Inferior parietal cortex (tissue), 1 donor: ENCODE measurements at regions not wholly inside any gene's neighbourhood (a gene's known extent, or its start where the extent isn't known, plus 50 kb on each side); places are given as distances from the start of the nearest gene placed in this dataset.
"Not testable (repeated sequence)": the region's sequence is repeated elsewhere in the genome, so short reads cannot be mapped to it uniquely, and the experiment has no call there.

ENCODE experiments used
- DNase-seq: peaks from one replicate; pipeline ENCODE4 v3.0.0-alpha.2; 2016; ENCODE audit errors: extremely low spot score

DNA sequence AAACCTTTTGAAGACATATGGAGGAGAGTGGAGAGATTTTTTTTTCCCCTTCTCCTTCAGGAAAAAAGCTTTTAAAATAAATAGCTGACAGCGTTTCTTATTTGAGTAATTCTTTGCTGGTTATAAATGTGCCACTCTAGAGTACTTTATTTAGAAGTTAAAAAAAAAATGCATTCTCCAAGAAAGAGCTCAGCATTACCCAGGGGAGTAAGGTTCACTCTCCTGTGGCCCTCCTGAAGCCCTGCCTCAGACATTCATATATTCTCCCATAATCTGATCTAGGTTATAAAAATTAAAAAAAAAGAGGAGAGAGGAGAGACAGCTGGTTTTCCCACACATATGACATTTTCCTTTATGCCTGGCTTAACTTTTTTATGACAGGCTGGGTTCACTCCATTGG lies 545.2 kb upstream of the CADM1 start:
- DNase-seq: no peak

DNA sequence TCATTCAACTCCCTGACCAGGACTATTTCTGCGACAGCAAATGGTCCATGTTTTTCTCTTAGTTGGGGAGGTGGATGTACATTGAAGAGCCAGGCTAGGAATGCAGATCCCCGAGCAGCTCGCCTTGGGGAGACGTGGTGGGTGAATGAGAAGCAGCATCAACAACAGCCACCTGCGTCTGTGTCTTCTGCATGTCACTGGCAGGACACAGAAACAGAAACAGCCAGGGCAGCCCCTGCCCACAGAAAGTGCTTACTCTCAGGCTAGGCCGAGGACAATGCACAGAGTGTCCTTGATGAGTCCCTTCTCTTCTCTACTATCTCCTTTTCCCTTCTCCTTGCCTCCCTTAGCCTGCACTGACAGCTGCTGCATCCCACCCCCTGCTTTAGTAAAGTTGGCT lies 541.9 kb upstream of the CADM1 start:
- no peak for DNase-seq

DNA sequence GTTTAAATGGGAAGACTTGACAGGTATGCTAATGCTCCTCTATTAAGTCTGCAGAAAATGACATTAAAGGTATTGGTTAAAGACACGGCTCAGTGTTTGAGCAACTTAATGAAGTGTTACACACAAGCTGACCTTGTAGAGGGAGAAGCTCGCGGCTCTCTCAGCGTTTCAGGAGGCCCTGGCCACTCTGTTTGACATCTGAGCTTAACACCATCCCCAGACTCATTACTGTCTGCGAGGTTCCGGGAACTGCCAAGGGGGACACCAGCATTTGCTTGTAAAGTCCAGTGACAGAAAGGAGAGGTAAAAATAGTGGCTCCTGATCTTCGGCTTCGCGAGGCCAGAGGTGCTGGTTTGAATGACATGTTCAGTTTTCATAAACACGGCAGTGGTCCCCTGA lies 540.7 kb upstream of the CADM1 start:
- no peak for DNase-seq

DNA sequence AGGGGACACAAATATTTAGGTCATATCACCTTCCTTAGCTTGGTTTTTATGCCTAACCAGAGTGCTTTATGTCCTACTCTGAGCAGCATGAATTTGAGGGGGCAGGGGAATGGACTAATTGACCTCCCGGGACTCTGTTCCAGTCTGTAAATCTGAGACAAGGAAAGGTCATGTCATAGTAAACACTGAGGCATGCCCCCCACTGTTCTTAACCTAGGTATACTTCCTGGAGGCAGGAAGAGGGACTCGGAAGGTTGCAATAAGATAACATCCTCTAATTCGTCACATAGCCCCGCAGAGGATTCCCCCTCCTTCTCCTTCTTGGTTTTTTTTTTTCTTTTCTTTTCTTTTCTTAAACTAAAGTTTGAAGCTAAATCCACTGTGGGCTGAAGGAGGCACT lies 540.3 kb upstream of the CADM1 start:
- no peak for DNase-seq

DNA sequence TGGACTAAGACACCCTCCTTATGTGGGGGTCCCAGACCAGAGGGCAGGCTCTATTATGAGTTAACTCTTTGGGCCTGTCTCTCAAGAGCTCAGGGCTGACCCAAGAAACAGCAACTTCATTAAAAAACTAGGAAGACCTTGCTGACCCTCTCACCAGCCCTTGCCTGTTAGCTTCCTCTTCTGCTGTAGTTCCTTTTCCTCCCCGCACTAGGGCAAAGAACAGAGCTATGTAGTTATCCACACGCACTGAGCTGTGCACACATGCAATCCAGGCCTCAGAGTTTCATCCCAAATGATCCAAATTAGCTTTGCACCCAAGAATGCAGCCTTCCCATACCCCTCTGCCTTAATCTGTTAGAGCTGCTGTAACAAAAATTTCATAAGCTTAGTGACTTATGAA lies 539.6 kb upstream of the CADM1 start:
- no peak for DNase-seq

DNA sequence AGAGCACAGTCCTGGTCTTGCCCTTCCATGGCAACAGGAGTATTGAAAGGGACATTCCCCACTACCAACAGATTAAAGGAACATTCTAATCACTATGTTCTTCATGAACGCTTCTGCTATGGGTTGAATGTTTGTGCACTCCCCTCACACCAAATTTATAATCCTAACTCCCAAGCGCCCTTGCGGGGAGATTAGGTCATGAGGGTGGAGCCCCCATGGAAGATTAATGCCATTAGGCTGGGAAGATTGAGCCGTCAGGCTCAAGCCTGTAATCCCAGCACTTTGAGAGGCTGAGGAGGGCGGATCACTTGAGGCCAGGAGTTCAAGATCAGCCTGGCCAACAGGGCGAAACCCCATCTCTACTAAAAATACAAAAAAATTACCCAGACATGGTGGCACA lies 538.8 kb upstream of the CADM1 start:
- DNase-seq: not testable (repeated sequence)

DNA sequence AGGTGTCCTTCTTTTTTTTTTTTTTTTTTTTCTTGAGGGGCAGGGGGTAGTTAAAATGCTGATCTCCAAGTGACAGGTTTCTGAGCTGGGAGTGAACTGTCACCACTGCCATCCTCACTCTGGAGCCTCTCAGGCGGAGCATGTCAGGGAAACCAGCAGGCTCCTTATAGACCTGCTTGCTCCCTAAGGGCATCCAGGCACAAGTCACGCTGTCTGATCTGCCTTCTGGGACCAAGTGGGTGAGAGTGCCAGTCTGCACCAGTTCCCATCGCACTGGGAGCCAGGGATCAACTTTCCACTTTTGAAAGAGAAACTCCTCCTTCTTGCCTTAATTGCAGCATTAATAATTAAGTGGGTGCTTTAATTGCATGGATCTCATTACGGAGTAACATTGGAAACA lies 537.9 kb upstream of the CADM1 start:
- no peak for DNase-seq

DNA sequence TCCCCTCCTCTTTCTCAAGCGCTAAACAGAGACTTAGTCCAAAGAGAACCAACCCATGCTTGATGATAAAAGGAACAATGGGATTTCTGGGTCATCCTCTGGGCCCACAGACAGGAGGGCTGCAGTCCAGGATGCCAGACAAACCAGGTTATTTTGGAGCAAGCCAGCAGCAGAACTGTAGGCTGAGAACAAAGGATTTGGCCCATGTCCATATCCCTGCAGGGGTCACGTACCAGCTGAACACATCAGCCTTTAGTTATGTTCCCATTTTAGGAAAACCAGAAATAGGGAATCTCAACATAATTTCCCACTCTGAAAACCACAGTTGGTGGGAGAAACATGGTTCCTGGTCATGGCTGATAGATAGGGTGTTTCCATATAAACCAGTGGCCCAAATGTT lies 533.6 kb upstream of the CADM1 start:
- no peak for DNase-seq

DNA sequence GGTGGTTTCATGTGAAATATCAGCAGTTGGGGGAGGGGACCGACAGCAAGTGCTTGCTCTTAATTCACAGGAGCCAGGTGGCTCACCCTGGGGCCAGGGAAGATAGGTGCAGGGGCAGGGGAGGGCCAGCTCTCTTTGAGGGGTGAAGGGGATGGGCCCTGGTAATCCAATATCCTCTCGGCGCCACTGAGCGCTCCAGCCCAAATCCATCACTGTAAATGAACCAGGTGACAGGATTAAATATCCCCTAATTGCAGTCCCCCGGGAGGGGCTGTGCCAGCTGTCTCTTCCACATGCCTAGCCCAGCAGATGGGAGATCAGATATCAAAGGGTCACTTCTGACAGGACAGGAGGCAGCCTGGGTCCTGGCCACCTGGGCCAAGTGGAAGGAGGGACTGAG lies 531.8 kb upstream of the CADM1 start:
- no peak for DNase-seq

DNA sequence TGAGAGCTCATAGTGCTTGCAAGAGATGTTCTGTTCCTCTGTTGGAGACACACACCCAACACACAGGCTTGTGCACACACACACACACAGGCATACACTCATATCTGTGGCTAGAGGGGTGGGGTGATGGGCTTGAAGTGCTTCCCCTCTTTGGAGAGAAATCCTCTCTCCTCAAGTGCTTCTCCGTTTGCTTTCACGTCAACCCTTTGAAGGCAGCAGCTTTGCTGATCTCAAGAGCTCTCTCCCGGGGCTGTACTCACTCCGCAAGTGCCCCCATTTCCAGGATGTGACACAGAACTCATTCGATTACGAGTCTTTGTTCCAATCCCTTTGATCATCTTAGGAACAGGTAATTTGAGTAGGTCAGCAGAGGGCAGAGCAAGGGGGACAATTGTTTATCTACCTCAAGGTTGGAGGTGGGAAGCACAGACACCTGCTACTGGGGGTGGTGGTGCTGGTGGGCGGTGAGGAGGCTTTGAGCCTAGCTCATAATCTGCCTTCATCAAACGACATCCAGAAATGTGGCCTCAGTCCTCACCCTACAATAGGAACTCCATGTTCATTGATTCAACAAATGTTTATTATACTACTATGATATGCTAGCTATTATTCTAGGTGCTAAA lies 529.8 kb upstream of the CADM1 start:
- no peak for DNase-seq

DNA sequence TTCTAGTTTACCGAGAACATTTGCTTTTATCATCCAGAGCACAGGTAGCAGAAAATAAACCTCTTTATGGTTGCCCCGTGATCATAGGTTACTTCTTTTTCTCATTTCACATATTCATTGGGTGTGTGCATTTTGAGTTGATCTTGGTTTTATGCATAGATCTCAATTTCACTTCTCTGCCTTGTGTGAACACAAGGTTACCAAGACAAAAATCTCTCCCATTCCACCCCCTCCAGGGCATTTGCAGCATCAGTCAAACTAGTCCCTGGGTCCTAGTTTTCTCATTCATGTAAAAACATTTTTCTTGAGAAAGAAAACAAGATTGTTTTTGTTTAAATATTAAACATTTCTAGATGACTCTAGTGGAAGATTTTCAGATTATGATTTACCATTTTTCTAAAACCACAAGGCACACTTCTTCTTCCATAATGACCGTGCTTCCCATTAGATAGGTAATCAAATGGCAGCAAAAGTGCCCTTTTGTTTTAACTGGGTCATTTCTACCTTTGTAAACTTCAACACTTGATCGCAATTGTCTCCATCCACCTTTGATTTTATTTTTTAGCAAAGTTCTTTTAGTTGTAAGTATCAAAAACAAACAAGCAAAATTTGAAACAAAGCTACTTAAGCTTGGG lies 526.6 kb upstream of the CADM1 start:
- no peak for DNase-seq

DNA sequence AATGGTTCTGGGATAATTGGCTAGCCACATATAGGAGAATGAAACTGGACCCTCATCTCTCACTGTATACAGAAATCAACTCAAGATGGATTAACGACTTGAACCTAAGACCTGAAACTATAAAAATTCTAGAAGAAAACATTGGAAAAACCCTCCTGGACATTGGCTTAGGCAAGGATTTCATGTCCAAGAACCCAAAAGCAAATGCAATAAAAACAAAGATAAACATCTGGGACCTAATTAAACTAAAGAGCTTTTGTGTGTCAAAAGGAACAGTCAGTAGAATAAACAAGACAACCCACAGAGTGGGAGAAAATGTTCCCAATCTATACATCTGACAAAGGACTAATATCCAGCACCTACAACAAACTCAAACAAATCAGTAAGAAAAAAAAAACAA lies 524.3 kb upstream of the CADM1 start:
- DNase-seq: not testable (repeated sequence)

DNA sequence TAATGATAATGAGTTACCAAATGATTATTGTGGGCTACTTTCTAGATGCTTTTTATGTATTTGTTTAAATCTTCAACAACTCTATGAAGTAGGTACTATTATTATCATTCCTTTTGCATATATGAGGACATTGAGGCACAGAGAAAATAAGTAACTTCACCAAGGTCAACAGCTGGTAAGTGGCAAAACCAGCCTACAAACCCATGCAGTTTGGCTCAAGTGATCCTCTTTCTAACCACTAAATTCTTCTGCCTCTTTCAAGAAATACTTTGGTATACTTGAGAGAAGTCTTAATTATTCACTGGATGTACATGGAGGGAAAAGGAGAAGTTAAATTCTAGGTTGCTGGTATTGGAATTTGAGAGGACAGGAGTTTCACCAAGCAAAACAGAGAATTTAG lies 495.2 kb upstream of the CADM1 start:
- no peak for DNase-seq

DNA sequence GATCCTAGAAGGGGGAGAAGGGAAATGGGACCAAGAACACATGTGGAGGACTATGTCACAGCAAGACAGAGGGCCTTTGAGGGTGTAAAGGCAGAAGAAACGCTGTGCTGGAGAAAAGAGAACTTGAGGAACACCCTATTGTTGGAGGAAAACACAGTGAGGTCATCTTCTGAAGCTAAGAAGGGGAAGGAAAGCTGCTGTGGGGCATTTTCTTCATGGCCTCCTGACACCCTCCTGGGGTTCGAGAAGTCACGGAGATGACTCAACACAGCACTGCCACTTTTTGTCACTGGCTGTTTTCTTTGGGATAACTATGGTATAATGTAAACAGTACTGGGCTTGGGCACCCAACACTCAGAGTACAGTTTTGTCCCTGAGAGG lies 492.6 kb upstream of the CADM1 start:
- no peak for DNase-seq

DNA sequence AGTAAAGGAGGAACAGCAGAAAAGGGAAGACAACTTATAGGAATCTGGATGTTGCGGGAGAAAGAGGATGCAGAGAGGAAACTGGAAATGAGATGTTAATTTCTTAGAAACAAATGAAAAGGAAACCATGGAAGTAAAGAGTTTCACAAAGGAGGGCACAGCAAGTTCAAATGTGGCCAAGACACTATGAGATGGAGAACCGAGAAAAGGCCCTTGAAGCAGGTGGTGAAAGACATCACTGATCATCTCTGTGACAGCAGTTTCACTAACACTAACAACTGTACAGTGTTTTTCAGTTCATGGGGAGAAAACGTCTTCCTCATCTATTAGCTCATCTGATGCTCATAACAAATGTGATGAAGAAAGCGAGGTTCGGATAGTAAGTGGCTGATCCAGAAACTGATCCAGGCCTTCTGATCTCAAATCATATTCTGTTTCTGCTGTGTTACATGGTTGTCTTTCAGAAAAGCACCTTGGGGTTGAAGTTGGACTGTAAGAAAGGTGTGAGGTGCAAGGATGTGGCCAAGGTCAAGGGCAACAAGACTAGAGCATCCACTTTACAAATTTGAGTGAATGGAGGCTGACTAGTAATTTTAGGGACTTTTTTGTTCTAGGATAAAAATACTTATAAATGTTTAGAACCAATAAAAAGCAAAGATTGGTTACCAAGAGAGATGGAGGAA lies 492.1 kb upstream of the CADM1 start:
- DNase-seq: no peak

DNA sequence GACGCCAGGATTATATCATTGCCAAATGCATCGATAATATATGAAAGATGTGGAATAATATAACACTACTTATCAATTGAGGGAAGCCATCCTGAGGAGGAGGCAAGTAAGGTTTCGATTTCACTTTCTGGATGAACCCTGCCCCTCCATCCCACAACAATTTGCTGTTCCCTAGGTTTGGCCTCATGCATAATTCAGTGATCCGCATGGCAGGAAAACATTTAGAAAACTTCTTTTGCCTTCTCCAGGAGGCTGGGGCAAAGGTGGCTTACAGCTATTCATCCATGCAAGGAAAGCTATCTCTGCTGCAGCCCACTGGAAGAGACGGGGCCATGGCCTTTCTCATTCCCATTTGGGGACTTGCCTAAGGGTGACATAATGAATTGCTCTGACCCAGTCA lies 489.4 kb upstream of the CADM1 start:
- DNase-seq: no peak

DNA sequence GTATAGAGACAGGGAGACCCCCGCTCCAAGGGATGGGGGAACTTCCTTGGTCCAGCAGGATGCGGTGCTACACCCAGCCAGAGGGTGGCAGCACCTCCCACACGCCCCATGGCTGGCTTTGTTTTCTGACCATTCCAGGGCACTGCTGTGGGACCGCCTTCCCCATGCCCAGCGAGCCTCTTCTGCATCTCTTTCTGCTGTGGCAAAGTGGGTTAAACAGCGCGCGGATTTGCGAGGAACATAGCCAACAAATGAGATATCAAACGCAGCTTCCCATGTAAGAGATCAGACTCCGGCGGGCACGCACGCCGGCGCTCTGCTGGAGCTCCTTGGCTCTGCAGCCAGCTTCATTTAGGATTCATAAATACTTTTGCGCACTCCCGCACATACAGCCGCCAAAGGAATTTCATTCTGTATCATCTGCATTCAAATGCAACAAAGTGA lies 485.8 kb upstream of the CADM1 start:
- no peak for DNase-seq

DNA sequence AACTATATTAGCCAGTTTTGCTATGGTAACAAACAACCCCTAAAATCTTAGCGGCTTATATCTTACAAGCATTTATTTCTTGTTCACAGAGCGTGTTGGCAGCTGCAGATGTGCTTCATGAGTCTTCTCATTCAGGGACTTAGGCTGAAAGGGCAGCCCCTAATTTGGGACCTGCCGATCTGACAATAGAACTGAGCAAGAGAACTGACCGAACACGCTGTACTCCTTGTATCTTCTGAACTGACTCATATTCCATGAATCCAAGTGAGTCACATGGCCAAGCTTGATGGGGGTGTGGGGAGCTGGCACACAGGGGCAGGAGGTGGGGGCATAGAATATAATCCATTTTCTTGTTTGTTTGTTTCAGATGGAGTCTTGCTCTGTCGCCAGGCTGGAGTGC lies 481.7 kb upstream of the CADM1 start:
- DNase-seq: no peak

DNA sequence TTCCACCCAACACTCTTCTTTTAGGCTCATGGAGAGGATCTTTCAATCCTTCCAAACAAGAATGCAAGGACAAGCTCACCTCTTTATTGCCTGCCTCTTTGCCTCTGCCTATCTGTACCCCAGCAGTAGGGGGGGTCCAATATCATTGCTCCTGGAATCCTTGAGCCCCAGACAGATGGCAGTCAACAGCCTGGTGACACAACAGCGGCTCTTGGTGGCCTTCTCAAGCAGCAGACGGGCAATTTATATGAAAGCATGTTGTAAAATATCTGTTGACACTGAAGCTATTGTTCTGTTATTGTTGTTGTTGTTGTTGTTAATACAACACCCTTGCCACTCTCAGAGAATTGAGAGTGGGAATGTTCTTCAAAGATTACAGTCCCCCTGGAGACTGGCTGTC lies 480.0 kb upstream of the CADM1 start:
- DNase-seq: no peak

DNA sequence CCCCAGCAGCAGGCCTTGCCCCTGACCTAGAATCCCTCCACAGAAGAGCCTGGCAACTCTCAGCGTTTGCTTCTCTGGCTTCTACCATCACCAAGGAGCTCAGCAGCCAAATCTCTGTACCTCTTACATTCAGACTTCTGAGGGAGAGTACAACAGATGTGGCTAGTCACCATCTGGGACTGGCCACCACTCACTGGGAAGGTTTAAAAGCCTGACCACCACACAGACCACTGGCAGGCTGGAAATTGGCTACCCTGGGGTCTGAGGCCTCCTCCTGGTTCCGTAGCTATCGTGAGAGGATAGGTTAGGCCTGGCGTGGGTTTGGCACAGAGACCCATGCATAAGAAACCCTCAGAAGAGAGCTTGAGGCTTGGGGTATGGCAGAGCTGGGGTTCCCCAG lies 478.5 kb upstream of the CADM1 start:
- DNase-seq: no peak

DNA sequence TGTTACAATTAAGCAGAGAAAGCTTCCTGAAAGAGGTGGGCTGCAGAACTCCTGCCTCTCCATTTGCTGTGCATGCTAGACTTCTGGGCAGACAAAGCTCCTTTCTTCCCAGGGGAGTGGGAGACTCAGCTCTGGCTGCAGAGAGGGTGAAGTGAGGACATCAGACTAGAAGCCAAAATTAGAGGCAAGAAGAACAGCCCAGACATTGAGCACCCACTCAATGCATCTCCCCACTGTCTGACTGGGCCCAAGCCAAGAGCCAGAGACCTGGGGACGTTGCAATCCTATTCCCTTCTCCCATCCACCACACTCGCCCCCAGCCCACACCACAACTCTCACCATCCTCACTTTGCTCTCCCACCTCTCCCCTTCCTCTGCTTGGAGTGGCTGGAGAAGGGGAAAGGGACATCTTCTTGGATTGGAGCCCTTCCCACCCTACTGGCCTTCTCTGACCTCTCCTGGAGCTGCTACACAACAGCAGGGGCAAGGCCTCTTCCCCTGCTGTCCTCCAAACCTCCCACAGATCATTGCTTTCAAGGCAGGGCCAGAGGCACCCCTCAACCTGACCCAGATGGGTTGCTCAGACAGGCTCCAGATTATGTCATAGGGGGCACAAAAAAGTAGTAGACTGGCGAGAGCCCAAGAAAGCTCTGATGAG lies 477.7 kb upstream of the CADM1 start:
- DNase-seq: no peak

DNA sequence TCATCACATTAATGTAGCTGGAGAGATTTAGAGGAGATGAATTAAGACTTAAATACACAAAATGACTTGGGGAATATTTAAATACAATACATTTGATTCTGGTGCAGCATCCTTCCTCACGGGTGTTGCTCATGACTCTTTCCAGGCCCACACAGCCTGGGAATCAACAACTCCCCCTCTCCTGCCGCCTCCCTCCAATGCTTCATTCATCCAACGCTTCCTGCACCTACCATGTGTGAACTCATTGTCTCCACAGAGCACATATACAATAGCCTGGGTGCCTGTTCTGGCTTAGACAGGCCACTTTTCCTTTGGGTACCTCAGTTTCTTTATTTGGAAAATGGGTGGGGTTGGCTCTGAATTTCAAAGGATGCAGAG lies 476.9 kb upstream of the CADM1 start:
- DNase-seq: no peak
